ENCODE measurements at regions not wholly inside any gene's neighbourhood (a gene's known extent, or its start where the extent isn't known, plus 50 kb on each side); places are given as distances from the start of the nearest gene placed in this dataset.
"Not testable (repeated sequence)": the region's sequence is repeated elsewhere in the genome, so short reads cannot be mapped to it uniquely, and the experiment has no call there.

- Histone ChIP-seq H3K27ac (ENCODE audit: low read depth, low read length) (no peak overlapping the region), H4K91ac (ENCODE audit: low read depth, low read length) (no peak overlapping the region), H4K12ac (ENCODE audit: low read depth, low read length) (no peak overlapping the region), H3K79me1 (ENCODE audit: low read length) (no peaks in the 10 kb centered on the region), H3K18ac (ENCODE audit: low read length) (no peak overlapping the region), H3K23ac (ENCODE audit: low read length) (no peak overlapping the region), H2BK5ac (ENCODE audit: low read depth, low read length, poor library complexity) (no peak overlapping the region), H3K79me2 (ENCODE audit: control insufficient read depth, insufficient read depth, low read length, poor library complexity) (no peaks in the 10 kb centered on the region), H3K4me1 (ENCODE audit: control insufficient read depth in 1 of 2, insufficient read depth in 2 of 2, low read length in 2 of 2) (no peaks in the 10 kb centered on the region), H3K4me2 (ENCODE audit: low read length) (no peak overlapping the region), H2BK120ac (ENCODE audit: insufficient read depth, low read length, poor library complexity) (no peak overlapping the region), H3K36me3 (ENCODE audit: control insufficient read depth in 1 of 2, insufficient read depth in 2 of 2, low read length in 2 of 2) (no peaks in the 10 kb centered on the region), H3K14ac (ENCODE audit: low read length) (no peak overlapping the region), H3K27me3 (ENCODE audit: insufficient read depth, low read length) (no peaks in the 10 kb centered on the region), H4K8ac (ENCODE audit: low read depth, low read length) (no peak overlapping the region), H3K9ac (ENCODE audit: low read length) (no peak overlapping the region), H3K4ac (ENCODE audit: low read depth, low read length) (no peak overlapping the region), H2BK12ac (ENCODE audit: low read length) (no peak overlapping the region), H3K4me3 (ENCODE audit: low read depth, low read length) (no peak overlapping the region), H3K9me3 (ENCODE audit: insufficient read depth, low read depth, low read length) (no peaks in the 10 kb centered on the region), H2AK5ac (ENCODE audit: low read length) (no peak overlapping the region), H2AFZ (ENCODE audit: insufficient read depth, low read length, poor library complexity) (no peak overlapping the region)
- no peak for DNase-seq
- no CpG with 5 or more reads among the region's 4 CpGs for WGBS (ENCODE audit: extremely low coverage, insufficient coverage, insufficient read length)
These were observed 447.1 kb downstream of the PTPRC start for GRCh38 chr1:199085903-199086302.

GRCh38 chr1:199087144-199087543 lies 448.3 kb downstream of the PTPRC start:
- no peak for DNase-seq
- Histone ChIP-seq H3K18ac (ENCODE audit: low read length) (no peak overlapping the region), H3K79me2 (ENCODE audit: control insufficient read depth, insufficient read depth, low read length, poor library complexity) (no peaks in the 10 kb centered on the region), H3K27ac (ENCODE audit: low read depth, low read length) (no peak overlapping the region), H2AK5ac (ENCODE audit: low read length) (no peak overlapping the region), H4K8ac (ENCODE audit: low read depth, low read length) (no peak overlapping the region), H3K4me3 (ENCODE audit: low read depth, low read length) (no peak overlapping the region), H3K9me3 (ENCODE audit: insufficient read depth, low read depth, low read length) (no peaks in the 10 kb centered on the region), H3K36me3 (ENCODE audit: control insufficient read depth in 1 of 2, insufficient read depth in 2 of 2, low read length in 2 of 2) (no peaks in the 10 kb centered on the region), H4K12ac (ENCODE audit: low read depth, low read length) (no peak overlapping the region), H2BK12ac (ENCODE audit: low read length) (no peak overlapping the region), H2BK120ac (ENCODE audit: insufficient read depth, low read length, poor library complexity) (no peak overlapping the region), H3K14ac (ENCODE audit: low read length) (no peak overlapping the region), H2AFZ (ENCODE audit: insufficient read depth, low read length, poor library complexity) (no peak overlapping the region), H3K4ac (ENCODE audit: low read depth, low read length) (no peak overlapping the region), H4K91ac (ENCODE audit: low read depth, low read length) (no peak overlapping the region), H3K4me2 (ENCODE audit: low read length) (no peak overlapping the region), H3K4me1 (ENCODE audit: control insufficient read depth in 1 of 2, insufficient read depth in 2 of 2, low read length in 2 of 2) (no peaks in the 10 kb centered on the region), H3K23ac (ENCODE audit: low read length) (no peak overlapping the region), H3K9ac (ENCODE audit: low read length) (no peak overlapping the region), H3K27me3 (ENCODE audit: insufficient read depth, low read length) (no peaks in the 10 kb centered on the region), H3K79me1 (ENCODE audit: low read length) (no peaks in the 10 kb centered on the region), H2BK5ac (ENCODE audit: low read depth, low read length, poor library complexity) (no peak overlapping the region)
- 100% methylated on average over 2 of the region's 2 CpGs for WGBS (ENCODE audit: extremely low coverage, insufficient coverage, insufficient read length)

DNA sequence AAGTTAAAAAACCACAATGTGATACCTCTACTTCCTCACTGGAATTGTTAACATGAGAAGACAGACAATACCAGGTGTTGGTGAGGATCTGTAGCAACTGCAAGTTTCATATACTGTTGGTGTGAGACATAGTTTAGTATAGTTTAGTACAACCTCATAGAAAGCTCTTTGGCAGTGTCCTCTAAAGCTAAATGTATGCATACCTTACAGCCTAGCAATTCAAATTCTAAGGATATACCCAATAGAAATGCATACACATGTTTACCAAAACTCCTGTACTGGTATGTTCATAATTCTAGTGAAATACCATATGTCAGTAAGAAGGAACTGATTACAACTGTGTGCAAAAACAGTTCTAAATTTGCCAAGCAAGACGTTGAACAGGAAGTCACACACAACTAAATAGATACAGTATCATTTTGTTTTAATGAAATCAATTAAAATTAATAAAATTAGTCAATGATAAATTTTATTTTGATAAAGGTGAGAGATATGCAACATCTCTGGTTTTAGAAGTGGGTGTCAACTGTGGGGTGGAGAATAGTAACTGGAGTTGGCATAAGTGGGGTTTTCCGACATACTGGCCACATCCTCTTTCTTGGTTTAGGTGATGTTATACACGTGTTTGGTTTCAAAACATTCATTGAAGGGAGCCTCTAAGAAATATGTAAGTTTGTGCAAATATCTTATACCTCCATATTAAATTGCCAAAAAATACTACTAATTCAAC lies 450.7 kb downstream of the PTPRC start:
- H3K79me1 ChIP-seq (ENCODE audit: low read length) = no peaks in the 10 kb centered on the region
- H3K4ac ChIP-seq (ENCODE audit: low read depth, low read length) = no peak overlapping the region
- H2BK12ac ChIP-seq (ENCODE audit: low read length) = no peak overlapping the region
- no peak overlapping the region for H3K18ac ChIP-seq (ENCODE audit: low read length)
- H3K4me1 ChIP-seq (ENCODE audit: control insufficient read depth in 1 of 2, insufficient read depth in 2 of 2, low read length in 2 of 2) = no peaks in the 10 kb centered on the region
- H2AK5ac ChIP-seq (ENCODE audit: low read length) = no peak overlapping the region
- WGBS (ENCODE audit: extremely low coverage, insufficient coverage, insufficient read length) = no CpG with 5 or more reads among the region's 3 CpGs
- H2BK120ac ChIP-seq (ENCODE audit: insufficient read depth, low read length, poor library complexity) = no peak overlapping the region
- no peak overlapping the region for H4K91ac ChIP-seq (ENCODE audit: low read depth, low read length)
- no peaks in the 10 kb centered on the region for H3K79me2 ChIP-seq (ENCODE audit: control insufficient read depth, insufficient read depth, low read length, poor library complexity)
- no peak for DNase-seq
- no peak overlapping the region for H3K9ac ChIP-seq (ENCODE audit: low read length)
- no peak overlapping the region for H3K4me2 ChIP-seq (ENCODE audit: low read length)
- no peaks in the 10 kb centered on the region for H3K27me3 ChIP-seq (ENCODE audit: insufficient read depth, low read length)
- H3K9me3 ChIP-seq (ENCODE audit: insufficient read depth, low read depth, low read length) = no peaks in the 10 kb centered on the region
- H3K23ac ChIP-seq (ENCODE audit: low read length) = no peak overlapping the region
- no peak overlapping the region for H4K8ac ChIP-seq (ENCODE audit: low read depth, low read length)
- H4K12ac ChIP-seq (ENCODE audit: low read depth, low read length) = no peak overlapping the region
- H3K4me3 ChIP-seq (ENCODE audit: low read depth, low read length) = no peak overlapping the region
- H3K36me3 ChIP-seq (ENCODE audit: control insufficient read depth in 1 of 2, insufficient read depth in 2 of 2, low read length in 2 of 2) = no peaks in the 10 kb centered on the region
- no peak overlapping the region for H2BK5ac ChIP-seq (ENCODE audit: low read depth, low read length, poor library complexity)
- no peak overlapping the region for H2AFZ ChIP-seq (ENCODE audit: insufficient read depth, low read length, poor library complexity)
- no peak overlapping the region for H3K14ac ChIP-seq (ENCODE audit: low read length)
- H3K27ac ChIP-seq (ENCODE audit: low read depth, low read length) = no peak overlapping the region

- not testable (repeated sequence) for H3K14ac ChIP-seq (ENCODE audit: low read length); H3K79me1 ChIP-seq (ENCODE audit: low read length); H3K4me3 ChIP-seq (ENCODE audit: low read depth, low read length); H3K27me3 ChIP-seq (ENCODE audit: insufficient read depth, low read length); H3K18ac ChIP-seq (ENCODE audit: low read length); H4K12ac ChIP-seq (ENCODE audit: low read depth, low read length); H2AFZ ChIP-seq (ENCODE audit: insufficient read depth, low read length, poor library complexity); H2BK120ac ChIP-seq (ENCODE audit: insufficient read depth, low read length, poor library complexity); H3K23ac ChIP-seq (ENCODE audit: low read length); H4K8ac ChIP-seq (ENCODE audit: low read depth, low read length); H3K9me3 ChIP-seq (ENCODE audit: insufficient read depth, low read depth, low read length); H3K4me2 ChIP-seq (ENCODE audit: low read length); H3K9ac ChIP-seq (ENCODE audit: low read length); H4K91ac ChIP-seq (ENCODE audit: low read depth, low read length); H3K4ac ChIP-seq (ENCODE audit: low read depth, low read length); H2BK5ac ChIP-seq (ENCODE audit: low read depth, low read length, poor library complexity); H3K27ac ChIP-seq (ENCODE audit: low read depth, low read length); H3K4me1 ChIP-seq (ENCODE audit: control insufficient read depth in 1 of 2, insufficient read depth in 2 of 2, low read length in 2 of 2); H2BK12ac ChIP-seq (ENCODE audit: low read length); H3K79me2 ChIP-seq (ENCODE audit: control insufficient read depth, insufficient read depth, low read length, poor library complexity); H2AK5ac ChIP-seq (ENCODE audit: low read length); H3K36me3 ChIP-seq (ENCODE audit: control insufficient read depth in 1 of 2, insufficient read depth in 2 of 2, low read length in 2 of 2)
- WGBS (ENCODE audit: extremely low coverage, insufficient coverage, insufficient read length) = no CpG with 5 or more reads among the region's 1 CpG
- DNase-seq = peak in 1 of 2 donors; percentile 14
These were observed 456.8 kb downstream of the PTPRC start for GRCh38 chr1:199095628-199096027.

All from trophoblast cell (in vitro differentiated cells and primary cell).